ENCODE measurements at regions not wholly inside any gene's neighbourhood (a gene's known extent, or its start where the extent isn't known, plus 50 kb on each side); places are given as distances from the start of the nearest gene placed in this dataset.

DNA sequence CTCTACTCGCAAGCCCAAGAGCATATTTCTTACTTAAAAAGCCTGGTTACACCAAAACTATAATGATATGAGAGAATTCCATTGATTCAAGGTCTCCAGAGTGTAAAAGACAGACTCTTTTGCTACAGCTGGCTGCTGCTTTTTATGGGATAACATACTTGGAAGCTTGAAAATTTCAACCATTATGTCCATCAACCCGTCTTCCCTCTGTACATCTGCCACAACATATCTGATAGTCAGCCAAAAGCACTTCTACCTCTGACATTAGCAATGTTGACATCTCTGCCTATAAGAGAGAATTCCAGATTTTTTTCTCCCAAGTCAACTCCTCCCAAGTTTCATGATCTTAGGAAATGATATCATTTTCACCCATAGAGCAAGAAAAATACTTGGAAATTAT, 54.4 kb upstream of the IQCM start:
- Mint-ChIP-seq H3K9me3 (ENCODE audit: unreplicated experiment) (no peaks in the 10 kb centered on the region), H3K36me3 (ENCODE audit: unreplicated experiment) (no peaks in the 10 kb centered on the region), H3K27me3 (ENCODE audit: unreplicated experiment) (peaks cover 27% of the 10 kb centered on the region), H3K27ac (ENCODE audit: unreplicated experiment) (no peak overlapping the region), H3K4me1 (ENCODE audit: unreplicated experiment) (no peaks in the 10 kb centered on the region), H3K4me3 (ENCODE audit: unreplicated experiment) (no peak overlapping the region)
- DNase-seq (ENCODE audit: extremely low spot score, unreplicated experiment), result no peak
- TF ChIP-seq, protein P1, sequence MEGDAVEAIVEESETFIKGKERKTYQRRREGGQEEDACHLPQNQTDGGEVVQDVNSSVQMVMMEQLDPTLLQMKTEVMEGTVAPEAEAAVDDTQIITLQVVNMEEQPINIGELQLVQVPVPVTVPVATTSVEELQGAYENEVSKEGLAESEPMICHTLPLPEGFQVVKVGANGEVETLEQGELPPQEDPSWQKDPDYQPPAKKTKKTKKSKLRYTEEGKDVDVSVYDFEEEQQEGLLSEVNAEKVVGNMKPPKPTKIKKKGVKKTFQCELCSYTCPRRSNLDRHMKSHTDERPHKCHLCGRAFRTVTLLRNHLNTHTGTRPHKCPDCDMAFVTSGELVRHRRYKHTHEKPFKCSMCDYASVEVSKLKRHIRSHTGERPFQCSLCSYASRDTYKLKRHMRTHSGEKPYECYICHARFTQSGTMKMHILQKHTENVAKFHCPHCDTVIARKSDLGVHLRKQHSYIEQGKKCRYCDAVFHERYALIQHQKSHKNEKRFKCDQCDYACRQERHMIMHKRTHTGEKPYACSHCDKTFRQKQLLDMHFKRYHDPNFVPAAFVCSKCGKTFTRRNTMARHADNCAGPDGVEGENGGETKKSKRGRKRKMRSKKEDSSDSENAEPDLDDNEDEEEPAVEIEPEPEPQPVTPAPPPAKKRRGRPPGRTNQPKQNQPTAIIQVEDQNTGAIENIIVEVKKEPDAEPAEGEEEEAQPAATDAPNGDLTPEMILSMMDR (IDR thresholded peaks at IDR 0.05), result no peak

DNA sequence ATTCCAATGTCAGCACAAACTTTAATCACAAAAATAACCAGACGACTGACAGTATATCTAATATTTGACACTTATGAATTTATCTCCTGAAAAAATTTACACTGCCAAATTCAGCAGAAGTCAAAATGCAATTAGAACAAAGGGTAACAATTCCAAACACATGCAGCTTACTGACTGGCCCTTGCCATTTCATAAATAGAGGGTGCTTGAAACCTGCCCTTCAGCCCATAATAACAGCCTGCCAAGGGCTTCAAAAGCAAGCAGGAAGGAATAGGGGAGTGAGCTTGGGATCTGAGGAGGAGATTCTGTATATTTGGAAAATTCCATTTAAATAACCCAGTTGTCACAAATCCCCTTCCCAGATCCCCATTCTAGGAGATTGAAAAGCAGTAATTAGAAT, 66.1 kb upstream of the IQCM start:
- DNase-seq (ENCODE audit: extremely low spot score, unreplicated experiment), result no peak
- TF ChIP-seq, protein P1 (IDR thresholded peaks at IDR 0.05), result no peak
- Mint-ChIP-seq H3K4me3 (ENCODE audit: unreplicated experiment) (no peak overlapping the region), H3K27ac (ENCODE audit: unreplicated experiment) (no peak overlapping the region), H3K9me3 (ENCODE audit: unreplicated experiment) (no peaks in the 10 kb centered on the region), H3K27me3 (ENCODE audit: unreplicated experiment) (peaks cover 57% of the 10 kb centered on the region), H3K4me1 (ENCODE audit: unreplicated experiment) (no peaks in the 10 kb centered on the region), H3K36me3 (ENCODE audit: unreplicated experiment) (no peaks in the 10 kb centered on the region)

DNA sequence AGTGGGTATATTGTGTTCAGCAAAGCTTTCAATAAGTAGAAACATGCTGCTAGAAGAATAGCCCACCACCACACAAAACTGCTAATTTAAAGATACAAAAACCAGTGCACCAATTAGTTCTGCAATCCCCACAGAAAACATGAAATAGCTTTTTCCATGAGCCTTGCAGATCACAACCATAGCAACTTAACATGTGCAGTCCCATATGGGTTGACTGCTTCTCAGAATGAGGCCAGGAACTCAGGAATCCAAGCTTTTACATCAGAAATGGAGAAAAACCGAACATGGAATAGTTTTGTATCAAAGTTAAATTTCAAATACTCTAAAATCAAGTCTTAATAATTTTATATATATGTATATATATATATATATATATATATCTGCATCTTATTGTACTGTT, 66.6 kb upstream of the IQCM start:
- no peaks in the 10 kb centered on the region for H3K4me1 Mint-ChIP-seq (ENCODE audit: unreplicated experiment)
- no peak for DNase-seq (ENCODE audit: extremely low spot score, unreplicated experiment)
- H3K4me3 Mint-ChIP-seq (ENCODE audit: unreplicated experiment), result no peak overlapping the region
- peaks cover 53% of the 10 kb centered on the region for H3K27me3 Mint-ChIP-seq (ENCODE audit: unreplicated experiment)
- H3K9me3 Mint-ChIP-seq (ENCODE audit: unreplicated experiment), result no peaks in the 10 kb centered on the region
- no peaks in the 10 kb centered on the region for H3K36me3 Mint-ChIP-seq (ENCODE audit: unreplicated experiment)
- TF ChIP-seq, protein P1 (IDR thresholded peaks at IDR 0.05), result no peak
- no peak overlapping the region for H3K27ac Mint-ChIP-seq (ENCODE audit: unreplicated experiment)

DNA sequence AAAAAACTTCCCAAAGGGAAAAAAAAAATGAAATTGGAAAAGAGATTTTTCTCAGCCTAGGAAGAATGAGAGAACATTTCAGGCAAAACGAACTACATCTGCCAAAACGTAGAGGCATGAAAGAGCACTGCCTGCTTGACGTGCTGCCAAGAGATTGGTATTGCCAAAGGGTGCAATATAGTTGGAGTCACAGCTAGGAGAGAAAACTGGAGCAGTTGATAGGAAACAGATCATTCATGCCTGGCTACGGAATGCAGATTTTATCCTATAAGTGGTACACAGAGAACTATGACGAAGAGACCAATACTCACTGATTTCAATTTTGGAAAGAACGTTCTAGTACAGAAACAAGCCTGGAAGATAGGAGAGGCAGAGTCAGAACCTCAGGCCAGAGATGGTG, 68.4 kb upstream of the IQCM start:
- Mint-ChIP-seq H3K4me3 (ENCODE audit: unreplicated experiment) (no peak overlapping the region), H3K27me3 (ENCODE audit: unreplicated experiment) (peaks cover 40% of the 10 kb centered on the region), H3K9me3 (ENCODE audit: unreplicated experiment) (no peaks in the 10 kb centered on the region), H3K36me3 (ENCODE audit: unreplicated experiment) (no peaks in the 10 kb centered on the region), H3K27ac (ENCODE audit: unreplicated experiment) (no peak overlapping the region), H3K4me1 (ENCODE audit: unreplicated experiment) (no peaks in the 10 kb centered on the region)
- no peak for DNase-seq (ENCODE audit: extremely low spot score, unreplicated experiment)
- TF ChIP-seq, protein P1 (IDR thresholded peaks at IDR 0.05), result no peak

DNA sequence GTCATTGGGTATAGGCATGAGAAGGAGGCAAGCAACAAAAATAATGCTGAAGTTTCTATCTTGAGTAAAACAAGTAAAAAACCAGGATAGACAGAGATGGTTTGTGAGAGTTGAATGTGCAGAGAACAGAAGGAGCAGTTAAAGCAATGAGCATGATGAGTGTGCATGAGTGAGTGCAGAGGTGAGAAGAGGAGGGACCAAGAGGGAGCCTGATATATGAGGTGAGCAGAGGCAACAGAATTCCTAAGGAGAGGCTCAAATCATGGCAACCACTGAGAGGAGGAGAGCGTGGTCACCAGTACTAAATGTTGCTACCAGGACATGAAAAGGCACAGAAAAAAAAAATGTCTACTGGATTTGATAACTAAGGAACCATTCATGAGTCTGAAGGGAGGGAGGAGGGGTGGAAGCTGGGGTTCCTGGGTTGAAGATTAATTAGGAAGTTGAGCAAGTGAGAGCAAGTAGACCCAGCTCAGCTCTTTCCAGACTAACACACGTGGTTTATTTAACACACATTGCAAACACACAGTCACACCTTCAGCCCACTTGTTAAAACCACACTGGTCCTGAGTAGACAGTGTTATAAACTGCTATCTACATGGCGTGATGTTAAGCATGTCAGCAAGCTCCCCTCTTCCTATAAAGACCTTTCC, 69.0 kb upstream of the IQCM start:
- peaks cover 34% of the 10 kb centered on the region for H3K27me3 Mint-ChIP-seq (ENCODE audit: unreplicated experiment)
- H3K9me3 Mint-ChIP-seq (ENCODE audit: unreplicated experiment), result no peaks in the 10 kb centered on the region
- TF ChIP-seq, protein P1 (IDR thresholded peaks at IDR 0.05), result no peak
- H3K4me1 Mint-ChIP-seq (ENCODE audit: unreplicated experiment), result no peaks in the 10 kb centered on the region
- H3K36me3 Mint-ChIP-seq (ENCODE audit: unreplicated experiment), result no peaks in the 10 kb centered on the region
- no peak overlapping the region for H3K4me3 Mint-ChIP-seq (ENCODE audit: unreplicated experiment)
- no peak overlapping the region for H3K27ac Mint-ChIP-seq (ENCODE audit: unreplicated experiment)
- no peak for DNase-seq (ENCODE audit: extremely low spot score, unreplicated experiment)
